Ishikawa (cell line): ENCODE measurements at regions not wholly inside any gene's neighbourhood (a gene's known extent, or its start where the extent isn't known, plus 50 kb on each side); places are given as distances from the start of the nearest gene placed in this dataset.

Experiments used
- CEBPB ChIP-seq: IDR thresholded peaks from 2 replicates; pipeline ENCODE4 v1.6.1; 2012
- CREB1 ChIP-seq: IDR thresholded peaks from 2 replicates; pipeline ENCODE4 v1.6.1; 2012; ENCODE audit warnings: low read depth
- EP300 ChIP-seq: IDR thresholded peaks from 2 replicates; pipeline ENCODE4 v1.6.1; 2012; ENCODE audit warnings: borderline replicate concordance
- FOXM1 ChIP-seq: IDR thresholded peaks from 2 replicates; pipeline ENCODE4 v1.6.1; 2012; ENCODE audit warnings: low read depth, borderline replicate concordance
- NFIC ChIP-seq: IDR thresholded peaks from 2 replicates; pipeline ENCODE4 v1.6.1; 2012
- RAD21 ChIP-seq: IDR thresholded peaks from 2 replicates; pipeline ENCODE4 v1.6.1; 2012; ENCODE audit warnings: low read depth
- TAF1 ChIP-seq: IDR thresholded peaks from 2 replicates; pipeline ENCODE4 v1.6.1; 2012; ENCODE audit warnings: low read depth, mild to moderate bottlenecking
- TCF12 ChIP-seq: IDR thresholded peaks from 2 replicates; pipeline ENCODE4 v1.6.1; 2012; ENCODE audit warnings: low read depth
- YY1 ChIP-seq: IDR thresholded peaks from 2 replicates; pipeline ENCODE4 v1.6.1; 2012; ENCODE audit warnings: low read depth
- ZBTB7A ChIP-seq: IDR thresholded peaks from 2 replicates; pipeline ENCODE4 v1.6.1; 2012; ENCODE audit warnings: low read depth
- TF ChIP-seq, protein P1 (sequence below): IDR thresholded peaks from 2 replicates; pipeline ENCODE4 v1.6.1; 2012
- TF ChIP-seq, protein P2 (sequence below): IDR thresholded peaks from 2 replicates; pipeline ENCODE4 v1.6.1; 2012; ENCODE audit warnings: low read depth, mild to moderate bottlenecking
- TF ChIP-seq, protein P3 (sequence below): IDR thresholded peaks from 2 replicates; pipeline ENCODE4 v1.6.1; 2012

DNA sequence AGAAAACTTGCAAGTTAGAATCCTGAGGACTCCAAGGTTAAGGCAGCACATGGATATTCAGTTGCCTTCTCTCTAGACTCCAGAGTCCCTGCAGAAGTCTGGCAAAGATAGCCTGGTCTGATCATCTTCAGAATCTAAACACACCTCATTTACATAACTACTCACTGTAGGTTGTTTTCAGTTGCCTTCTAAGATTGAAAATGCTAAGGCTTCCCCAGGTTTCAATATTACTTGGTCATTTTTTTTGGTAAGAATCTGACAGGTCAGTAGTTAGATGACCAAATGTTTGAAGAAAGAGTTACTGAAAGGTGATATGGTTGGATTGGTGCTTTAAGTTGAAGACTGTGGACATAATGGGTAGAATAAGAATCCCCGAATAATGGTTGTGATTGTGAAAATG is 205.4 kb upstream of the KCNJ16 start:
- TF ChIP-seq TCF12 (no peak), RAD21 (no peak), YY1 (no peak), ZBTB7A (no peak), CREB1 (no peak), TAF1 (no peak), FOXM1 (no peak)
- TF ChIP-seq, protein P1, sequence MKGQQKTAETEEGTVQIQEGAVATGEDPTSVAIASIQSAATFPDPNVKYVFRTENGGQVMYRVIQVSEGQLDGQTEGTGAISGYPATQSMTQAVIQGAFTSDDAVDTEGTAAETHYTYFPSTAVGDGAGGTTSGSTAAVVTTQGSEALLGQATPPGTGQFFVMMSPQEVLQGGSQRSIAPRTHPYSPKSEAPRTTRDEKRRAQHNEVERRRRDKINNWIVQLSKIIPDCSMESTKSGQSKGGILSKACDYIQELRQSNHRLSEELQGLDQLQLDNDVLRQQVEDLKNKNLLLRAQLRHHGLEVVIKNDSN: no peak
- TF ChIP-seq, protein P2, sequence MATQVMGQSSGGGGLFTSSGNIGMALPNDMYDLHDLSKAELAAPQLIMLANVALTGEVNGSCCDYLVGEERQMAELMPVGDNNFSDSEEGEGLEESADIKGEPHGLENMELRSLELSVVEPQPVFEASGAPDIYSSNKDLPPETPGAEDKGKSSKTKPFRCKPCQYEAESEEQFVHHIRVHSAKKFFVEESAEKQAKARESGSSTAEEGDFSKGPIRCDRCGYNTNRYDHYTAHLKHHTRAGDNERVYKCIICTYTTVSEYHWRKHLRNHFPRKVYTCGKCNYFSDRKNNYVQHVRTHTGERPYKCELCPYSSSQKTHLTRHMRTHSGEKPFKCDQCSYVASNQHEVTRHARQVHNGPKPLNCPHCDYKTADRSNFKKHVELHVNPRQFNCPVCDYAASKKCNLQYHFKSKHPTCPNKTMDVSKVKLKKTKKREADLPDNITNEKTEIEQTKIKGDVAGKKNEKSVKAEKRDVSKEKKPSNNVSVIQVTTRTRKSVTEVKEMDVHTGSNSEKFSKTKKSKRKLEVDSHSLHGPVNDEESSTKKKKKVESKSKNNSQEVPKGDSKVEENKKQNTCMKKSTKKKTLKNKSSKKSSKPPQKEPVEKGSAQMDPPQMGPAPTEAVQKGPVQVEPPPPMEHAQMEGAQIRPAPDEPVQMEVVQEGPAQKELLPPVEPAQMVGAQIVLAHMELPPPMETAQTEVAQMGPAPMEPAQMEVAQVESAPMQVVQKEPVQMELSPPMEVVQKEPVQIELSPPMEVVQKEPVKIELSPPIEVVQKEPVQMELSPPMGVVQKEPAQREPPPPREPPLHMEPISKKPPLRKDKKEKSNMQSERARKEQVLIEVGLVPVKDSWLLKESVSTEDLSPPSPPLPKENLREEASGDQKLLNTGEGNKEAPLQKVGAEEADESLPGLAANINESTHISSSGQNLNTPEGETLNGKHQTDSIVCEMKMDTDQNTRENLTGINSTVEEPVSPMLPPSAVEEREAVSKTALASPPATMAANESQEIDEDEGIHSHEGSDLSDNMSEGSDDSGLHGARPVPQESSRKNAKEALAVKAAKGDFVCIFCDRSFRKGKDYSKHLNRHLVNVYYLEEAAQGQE: no peak
- TF ChIP-seq, protein P3, sequence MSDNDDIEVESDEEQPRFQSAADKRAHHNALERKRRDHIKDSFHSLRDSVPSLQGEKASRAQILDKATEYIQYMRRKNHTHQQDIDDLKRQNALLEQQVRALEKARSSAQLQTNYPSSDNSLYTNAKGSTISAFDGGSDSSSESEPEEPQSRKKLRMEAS: no peak

DNA sequence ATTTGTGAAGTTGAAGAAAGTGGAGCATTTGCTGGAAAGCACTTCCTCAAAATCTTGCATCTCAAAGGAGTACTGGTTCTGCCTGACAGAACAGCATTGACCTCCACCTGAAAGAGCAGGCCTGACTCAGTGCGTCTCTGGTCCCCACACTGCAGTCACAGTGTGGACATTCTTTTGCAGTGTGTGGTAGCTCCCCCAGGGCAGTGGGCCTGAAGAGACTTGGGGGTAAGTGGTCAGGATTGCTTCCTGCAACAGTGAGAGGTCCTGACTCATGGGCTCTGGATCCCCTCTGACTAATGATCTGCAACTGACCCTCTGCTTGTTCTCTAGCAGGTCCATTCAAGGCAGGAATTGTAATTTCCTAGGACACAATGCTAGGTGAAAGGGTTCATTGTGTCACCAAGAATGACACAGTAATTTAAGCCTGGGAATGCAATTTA is 204.9 kb upstream of the KCNJ16 start:
- TF ChIP-seq CEBPB: no peak
- TF ChIP-seq, protein P2: no peak
- TF ChIP-seq TCF12: no peak
- TF ChIP-seq NFIC: no peak
- no peak; the same call in 1 of the 2 replicates for TF ChIP-seq EP300
- no peak for TF ChIP-seq ZBTB7A
- no peak for TF ChIP-seq TAF1
- no peak for TF ChIP-seq YY1

DNA sequence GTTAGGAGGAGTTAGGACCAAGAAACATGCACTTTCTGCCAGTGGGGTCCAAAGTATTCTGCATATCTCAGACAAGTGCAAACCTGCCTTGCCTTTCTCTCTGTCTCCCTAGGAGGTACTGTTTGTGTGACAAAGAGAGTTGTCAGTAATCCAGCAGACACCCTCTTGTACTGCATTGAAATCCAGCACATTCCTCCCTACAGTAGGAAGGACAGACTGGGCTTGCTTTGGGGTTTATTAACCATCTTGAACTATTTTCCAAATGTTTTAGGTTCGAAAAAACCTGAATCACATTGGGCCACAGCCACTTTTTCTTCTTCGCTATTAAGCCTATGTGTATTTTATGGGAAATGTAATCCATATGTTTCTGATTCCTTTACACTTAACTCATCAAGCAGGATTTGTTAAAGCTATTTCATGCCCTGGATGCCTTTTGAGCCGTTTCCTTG is 204.2 kb upstream of the KCNJ16 start:
- TF ChIP-seq, protein P2: no peak
- TF ChIP-seq, protein P3: no peak
- no peak for TF ChIP-seq FOXM1

DNA sequence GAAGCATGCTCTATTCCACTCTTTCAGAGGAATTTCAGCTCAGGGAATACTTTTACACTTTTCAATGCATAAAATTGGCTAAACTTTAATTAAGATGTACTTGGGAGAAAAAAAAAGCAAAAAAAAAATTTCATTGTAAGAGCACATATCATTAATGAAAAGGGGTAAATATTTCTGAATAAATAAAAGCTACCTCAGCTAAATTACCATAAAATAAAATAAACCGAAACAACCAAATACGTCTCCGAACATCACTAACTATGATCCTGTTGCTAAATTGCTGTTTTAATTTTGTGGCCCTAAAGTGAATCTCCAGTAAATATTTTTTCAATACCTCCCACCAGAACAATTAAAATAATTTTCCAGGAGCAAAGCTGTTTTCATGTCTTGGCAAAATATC is 203.7 kb upstream of the KCNJ16 start:
- no peak for TF ChIP-seq RAD21
- TF ChIP-seq, protein P3: no peak
- no peak for TF ChIP-seq NFIC
- TF ChIP-seq YY1: no peak
- TF ChIP-seq, protein P2: no peak
- TF ChIP-seq CEBPB: no peak
- no peak for TF ChIP-seq ZBTB7A
- TF ChIP-seq FOXM1: no peak
- no peak for TF ChIP-seq CREB1
- no peak for TF ChIP-seq TAF1
